WTC11 (cell line): ENCODE measurements at regions not wholly inside any gene's neighbourhood (a gene's known extent, or its start where the extent isn't known, plus 50 kb on each side); places are given as distances from the start of the nearest gene placed in this dataset.

Source experiments
- ATAC-seq: fragments of 200-7000 bp; cut with Tn5 transposase; 2 replicates; pipeline ENCODE4 v1.10.0; 2021; ENCODE audit warnings: mild to moderate bottlenecking, moderate library complexity
- CTCF ChIA-PET: fragments of 300-600 bp; sonication (Branson Sonifier 250); formaldehyde crosslinking; loops from one replicate; lab custom pipeline; 2021; ENCODE audit warnings: antibody characterized with exemption; lab: Charles Lee
- POLR2A ChIA-PET: fragments of 350-600 bp; sonication (Branson Sonifier 250); formaldehyde crosslinking; loops from one replicate; lab custom pipeline; 2021; ENCODE audit warnings: antibody characterized with exemption; lab: Charles Lee
- DNase-seq: peaks from one replicate; pipeline ENCODE4 v3.0.0; 2021; ENCODE audit warnings: low spot score
- H3K27ac Mint-ChIP-seq: 2 replicates; pipeline ENCODE4 v1.8.0; 2021; ENCODE audit warnings: mixed read lengths
- H3K27me3 Mint-ChIP-seq: 2 replicates; pipeline ENCODE4 v1.8.0; 2021; ENCODE audit warnings: low read depth, mild to moderate bottlenecking, moderate library complexity, mixed read lengths
- H3K36me3 Mint-ChIP-seq: 2 replicates; pipeline ENCODE4 v1.8.0; 2021; ENCODE audit warnings: mixed read lengths
- H3K4me1 Mint-ChIP-seq: 2 replicates; pipeline ENCODE4 v1.8.0; 2022; ENCODE audit warnings: mixed read lengths
- H3K4me3 Mint-ChIP-seq: 2 replicates; pipeline ENCODE4 v1.8.0; 2021; ENCODE audit warnings: mild to moderate bottlenecking, moderate library complexity, mixed read lengths
- H3K9me3 Mint-ChIP-seq: 2 replicates; pipeline ENCODE4 v1.8.0; 2021; ENCODE audit warnings: mixed read lengths
- ATF1 ChIP-seq: sonication (generic); formaldehyde crosslinking; IDR thresholded peaks from 2 replicates; pipeline ENCODE4 v1.8.1; 2023; ENCODE audit warnings: mild to moderate bottlenecking, moderate library complexity, missing genetic modification reagents
- CREM ChIP-seq: sonication (generic); formaldehyde crosslinking; IDR thresholded peaks from 2 replicates; pipeline ENCODE4 v1.8.1; 2022; ENCODE audit warnings: mild to moderate bottlenecking, missing genetic modification reagents, moderate library complexity
- EMX1 ChIP-seq: fragments of 250-450 bp; sonication (Bioruptor Pico); IDR thresholded peaks from 2 replicates; pipeline ENCODE4 v1.8.0; 2021; ENCODE audit warnings: mild to moderate bottlenecking
- ESRRA ChIP-seq: sonication (generic); formaldehyde crosslinking; IDR thresholded peaks from 2 replicates; pipeline ENCODE4 v1.8.1; 2022; ENCODE audit warnings: mild to moderate bottlenecking, missing genetic modification reagents, borderline replicate concordance
- FOXP1 ChIP-seq: sonication (generic); formaldehyde crosslinking; IDR thresholded peaks from 2 replicates; pipeline ENCODE4 v1.8.0; 2022; ENCODE audit warnings: missing genetic modification reagents, mild to moderate bottlenecking, moderate library complexity, borderline replicate concordance
- JAZF1 ChIP-seq: fragments of 250-450 bp; sonication (Bioruptor Pico); IDR thresholded peaks from 2 replicates; pipeline ENCODE4 v1.9.0; 2021; ENCODE audit warnings: moderate library complexity, mild to moderate bottlenecking, inconsistent platforms
- MYBL2 ChIP-seq: sonication (generic); formaldehyde crosslinking; IDR thresholded peaks from 2 replicates; pipeline ENCODE4 v1.8.1; 2023; ENCODE audit warnings: mild to moderate bottlenecking, moderate library complexity, missing genetic modification reagents
- NFATC4 ChIP-seq: fragments of 250-450 bp; sonication (Bioruptor Pico); IDR thresholded peaks from 2 replicates; pipeline ENCODE4 v1.9.0; 2021; ENCODE audit warnings: mild to moderate bottlenecking
- NR1H2 ChIP-seq: sonication (generic); formaldehyde crosslinking; IDR thresholded peaks from 2 replicates; pipeline ENCODE4 v1.9.0; 2021; ENCODE audit warnings: mild to moderate bottlenecking, moderate library complexity, missing genetic modification reagents
- OVOL2 ChIP-seq: fragments of 250-450 bp; sonication (Bioruptor Pico); IDR thresholded peaks from 2 replicates; pipeline ENCODE4 v1.9.0; 2021; ENCODE audit warnings: mild to moderate bottlenecking, borderline replicate concordance
- PRRX2 ChIP-seq: fragments of 250-450 bp; sonication (Bioruptor Pico); IDR thresholded peaks from 2 replicates; pipeline ENCODE4 v1.8.0; 2021; ENCODE audit warnings: mild to moderate bottlenecking
- RORB ChIP-seq: fragments of 250-450 bp; sonication (Bioruptor Pico); IDR thresholded peaks from 2 replicates; pipeline ENCODE4 v1.9.0; 2021; ENCODE audit warnings: mild to moderate bottlenecking
- SMAD3 ChIP-seq: sonication (generic); formaldehyde crosslinking; IDR thresholded peaks from 2 replicates; pipeline ENCODE4 v1.8.0; 2022; ENCODE audit warnings: missing genetic modification reagents, mild to moderate bottlenecking, borderline replicate concordance
- SMAD4 ChIP-seq: sonication (generic); formaldehyde crosslinking; IDR thresholded peaks from 2 replicates; pipeline ENCODE4 v1.8.0; 2022; ENCODE audit warnings: mild to moderate bottlenecking, missing genetic modification reagents
- ZNF219 ChIP-seq: sonication (generic); formaldehyde crosslinking; IDR thresholded peaks from 2 replicates; pipeline ENCODE4 v1.8.0; 2023; ENCODE audit warnings: missing genetic modification reagents, mild to moderate bottlenecking, borderline replicate concordance
- ZNF232 ChIP-seq: sonication (generic); formaldehyde crosslinking; IDR thresholded peaks from 2 replicates; pipeline ENCODE4 v1.8.0; 2022; ENCODE audit warnings: mild to moderate bottlenecking, missing genetic modification reagents
- ZNF671 ChIP-seq: fragments of 250-450 bp; sonication (Bioruptor Pico); IDR thresholded peaks from 2 replicates; pipeline ENCODE4 v1.8.0; 2021; ENCODE audit warnings: mild to moderate bottlenecking
- TF ChIP-seq, protein P1 (sequence below): fragments of 250-450 bp; sonication (Bioruptor Pico); IDR thresholded peaks from 2 replicates; pipeline ENCODE4 v1.9.0; 2021; ENCODE audit warnings: mild to moderate bottlenecking
- TF ChIP-seq, protein P2 (sequence below): sonication (generic); formaldehyde crosslinking; IDR thresholded peaks from 2 replicates; pipeline ENCODE4 v1.8.0; 2022; ENCODE audit warnings: mild to moderate bottlenecking, missing genetic modification reagents
- TF ChIP-seq, protein P3 (sequence below): sonication (generic); formaldehyde crosslinking; IDR thresholded peaks from 2 replicates; pipeline ENCODE4 v1.8.0; 2022; ENCODE audit warnings: mild to moderate bottlenecking, missing genetic modification reagents
- TF ChIP-seq, protein P4 (sequence below): sonication (generic); formaldehyde crosslinking; IDR thresholded peaks from 2 replicates; pipeline ENCODE4 v1.8.1; 2023; ENCODE audit warnings: mild to moderate bottlenecking, missing genetic modification reagents

DNA sequence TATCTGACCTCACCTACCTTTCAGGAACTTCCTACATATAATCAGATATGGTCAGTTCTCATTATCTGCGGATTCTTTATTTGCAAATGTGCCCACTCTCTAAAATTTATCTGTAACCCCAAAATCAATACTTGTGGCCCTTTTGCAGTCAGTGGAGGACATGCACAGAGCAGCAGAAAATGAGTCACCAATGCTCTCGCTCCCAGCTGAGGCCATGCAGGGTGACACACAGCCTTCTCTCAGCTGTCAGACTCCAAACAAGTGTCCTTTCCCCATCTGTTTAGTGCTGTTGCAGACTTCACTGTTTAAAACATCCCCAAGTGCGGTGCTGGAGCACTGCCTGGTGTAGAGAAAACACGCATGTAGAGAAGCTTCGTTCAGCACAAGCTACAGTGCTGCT, 171.9 kb upstream of the SALL3 start:
- ChIA-PET POLR2A (no interaction called here), CTCF (no interaction called here)
- H3K27me3 Mint-ChIP-seq = peaks cover 4% of the 10 kb centered on the region
- peaks cover 9% of the 10 kb centered on the region for H3K4me1 Mint-ChIP-seq
- peaks cover 33% of the 10 kb centered on the region for H3K36me3 Mint-ChIP-seq
- no peak overlapping the region for H3K4me3 Mint-ChIP-seq
- ATAC-seq = no peak
- H3K27ac Mint-ChIP-seq = no peak overlapping the region
- peaks cover 45% of the 10 kb centered on the region for H3K9me3 Mint-ChIP-seq
- TF ChIP-seq EMX1 (CRISPR knock-in tag) (no peak), CREM (CRISPR knock-in tag) (no peak)
- TF ChIP-seq, protein P1, sequence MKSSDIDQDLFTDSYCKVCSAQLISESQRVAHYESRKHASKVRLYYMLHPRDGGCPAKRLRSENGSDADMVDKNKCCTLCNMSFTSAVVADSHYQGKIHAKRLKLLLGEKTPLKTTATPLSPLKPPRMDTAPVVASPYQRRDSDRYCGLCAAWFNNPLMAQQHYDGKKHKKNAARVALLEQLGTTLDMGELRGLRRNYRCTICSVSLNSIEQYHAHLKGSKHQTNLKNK (CRISPR knock-in tag) = no peak
- TF ChIP-seq, protein P2, sequence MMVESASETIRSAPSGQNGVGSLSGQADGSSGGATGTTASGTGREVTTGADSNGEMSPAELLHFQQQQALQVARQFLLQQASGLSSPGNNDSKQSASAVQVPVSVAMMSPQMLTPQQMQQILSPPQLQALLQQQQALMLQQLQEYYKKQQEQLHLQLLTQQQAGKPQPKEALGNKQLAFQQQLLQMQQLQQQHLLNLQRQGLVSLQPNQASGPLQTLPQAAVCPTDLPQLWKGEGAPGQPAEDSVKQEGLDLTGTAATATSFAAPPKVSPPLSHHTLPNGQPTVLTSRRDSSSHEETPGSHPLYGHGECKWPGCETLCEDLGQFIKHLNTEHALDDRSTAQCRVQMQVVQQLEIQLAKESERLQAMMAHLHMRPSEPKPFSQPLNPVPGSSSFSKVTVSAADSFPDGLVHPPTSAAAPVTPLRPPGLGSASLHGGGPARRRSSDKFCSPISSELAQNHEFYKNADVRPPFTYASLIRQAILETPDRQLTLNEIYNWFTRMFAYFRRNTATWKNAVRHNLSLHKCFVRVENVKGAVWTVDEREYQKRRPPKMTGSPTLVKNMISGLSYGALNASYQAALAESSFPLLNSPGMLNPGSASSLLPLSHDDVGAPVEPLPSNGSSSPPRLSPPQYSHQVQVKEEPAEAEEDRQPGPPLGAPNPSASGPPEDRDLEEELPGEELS (CRISPR knock-in tag) = no peak
- no peak for DNase-seq

DNA sequence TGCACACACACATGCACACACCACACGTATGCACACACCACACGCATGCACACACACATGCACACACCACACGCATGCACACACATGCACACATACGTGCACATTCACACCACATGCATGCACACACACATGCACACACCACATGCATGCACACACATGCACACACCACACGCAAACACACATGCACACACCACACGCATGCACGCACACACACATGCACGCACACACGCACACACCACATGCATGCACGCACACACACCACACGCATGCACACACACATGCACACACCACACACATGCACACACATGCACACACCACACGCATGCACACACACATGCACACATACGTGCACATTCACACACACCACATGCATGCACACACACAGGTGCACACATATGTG, 169.8 kb upstream of the SALL3 start:
- CTCF ChIA-PET = no interaction called here
- H3K4me3 Mint-ChIP-seq = no peak overlapping the region

DNA sequence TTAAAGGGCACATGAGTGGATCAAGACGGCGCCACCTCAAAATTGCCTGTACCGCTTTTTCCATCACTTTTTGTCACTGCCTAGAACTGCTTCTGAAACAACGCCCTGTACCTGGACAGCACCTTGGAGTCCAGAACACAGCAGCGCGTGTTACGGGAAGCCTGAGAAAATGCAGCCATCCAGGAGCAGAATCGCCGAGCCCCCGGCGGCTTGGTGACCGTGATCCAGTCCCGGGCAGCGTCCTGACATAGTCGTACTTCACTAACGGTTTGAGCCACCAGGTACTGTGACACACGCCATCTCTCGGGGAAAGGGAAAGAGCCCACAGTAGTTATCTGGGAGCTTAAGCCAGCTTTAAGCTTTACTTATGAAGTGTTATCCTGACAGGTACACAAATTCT, 168.9 kb upstream of the SALL3 start:
- no peak for ATAC-seq
- Mint-ChIP-seq H3K4me3 (no peak overlapping the region), H3K27ac (no peak overlapping the region), H3K9me3 (peaks cover 38% of the 10 kb centered on the region), H3K27me3 (peaks cover 11% of the 10 kb centered on the region), H3K36me3 (peaks cover 33% of the 10 kb centered on the region), H3K4me1 (peaks cover 31% of the 10 kb centered on the region)
- ChIA-PET CTCF (no interaction called here), POLR2A (no interaction called here)
- DNase-seq = no peak
- TF ChIP-seq, protein P3, sequence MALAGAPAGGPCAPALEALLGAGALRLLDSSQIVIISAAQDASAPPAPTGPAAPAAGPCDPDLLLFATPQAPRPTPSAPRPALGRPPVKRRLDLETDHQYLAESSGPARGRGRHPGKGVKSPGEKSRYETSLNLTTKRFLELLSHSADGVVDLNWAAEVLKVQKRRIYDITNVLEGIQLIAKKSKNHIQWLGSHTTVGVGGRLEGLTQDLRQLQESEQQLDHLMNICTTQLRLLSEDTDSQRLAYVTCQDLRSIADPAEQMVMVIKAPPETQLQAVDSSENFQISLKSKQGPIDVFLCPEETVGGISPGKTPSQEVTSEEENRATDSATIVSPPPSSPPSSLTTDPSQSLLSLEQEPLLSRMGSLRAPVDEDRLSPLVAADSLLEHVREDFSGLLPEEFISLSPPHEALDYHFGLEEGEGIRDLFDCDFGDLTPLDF (CRISPR knock-in tag) = no peak
- TF ChIP-seq ZNF671 (CRISPR knock-in tag) (no peak), JAZF1 (no peak), RORB (CRISPR knock-in tag) (no peak), NFATC4 (CRISPR knock-in tag) (no peak), OVOL2 (no peak), MYBL2 (no peak), SMAD3 (CRISPR knock-in tag) (no peak), SMAD4 (CRISPR knock-in tag) (no peak), ATF1 (CRISPR knock-in tag) (no peak), ZNF219 (CRISPR knock-in tag) (no peak), FOXP1 (CRISPR knock-in tag) (no peak), PRRX2 (CRISPR knock-in tag) (no peak)
- TF ChIP-seq, protein P4, sequence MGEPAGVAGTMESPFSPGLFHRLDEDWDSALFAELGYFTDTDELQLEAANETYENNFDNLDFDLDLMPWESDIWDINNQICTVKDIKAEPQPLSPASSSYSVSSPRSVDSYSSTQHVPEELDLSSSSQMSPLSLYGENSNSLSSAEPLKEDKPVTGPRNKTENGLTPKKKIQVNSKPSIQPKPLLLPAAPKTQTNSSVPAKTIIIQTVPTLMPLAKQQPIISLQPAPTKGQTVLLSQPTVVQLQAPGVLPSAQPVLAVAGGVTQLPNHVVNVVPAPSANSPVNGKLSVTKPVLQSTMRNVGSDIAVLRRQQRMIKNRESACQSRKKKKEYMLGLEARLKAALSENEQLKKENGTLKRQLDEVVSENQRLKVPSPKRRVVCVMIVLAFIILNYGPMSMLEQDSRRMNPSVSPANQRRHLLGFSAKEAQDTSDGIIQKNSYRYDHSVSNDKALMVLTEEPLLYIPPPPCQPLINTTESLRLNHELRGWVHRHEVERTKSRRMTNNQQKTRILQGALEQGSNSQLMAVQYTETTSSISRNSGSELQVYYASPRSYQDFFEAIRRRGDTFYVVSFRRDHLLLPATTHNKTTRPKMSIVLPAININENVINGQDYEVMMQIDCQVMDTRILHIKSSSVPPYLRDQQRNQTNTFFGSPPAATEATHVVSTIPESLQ (CRISPR knock-in tag) = no peak

More for the DNA sequence above, 169.8 kb upstream of the SALL3 start:
- peaks cover 41% of the 10 kb centered on the region for H3K9me3 Mint-ChIP-seq
- POLR2A ChIA-PET = no interaction called here
- peaks cover 4% of the 10 kb centered on the region for H3K27me3 Mint-ChIP-seq
- no peak overlapping the region for H3K27ac Mint-ChIP-seq
- DNase-seq (no peak), ATAC-seq (no peak)
- TF ChIP-seq ZNF232 (no peak), ATF1 (CRISPR knock-in tag) (no peak), ESRRA (CRISPR knock-in tag) (no peak), NR1H2 (CRISPR knock-in tag) (no peak)
- peaks cover 24% of the 10 kb centered on the region for H3K4me1 Mint-ChIP-seq
- peaks cover 30% of the 10 kb centered on the region for H3K36me3 Mint-ChIP-seq
